Smooth muscle cell (in vitro differentiated cells): ENCODE measurements at regions not wholly inside any gene's neighbourhood (a gene's known extent, or its start where the extent isn't known, plus 50 kb on each side); places are given as distances from the start of the nearest gene placed in this dataset.

Experiments used
- DNase-seq: peaks from one replicate; lab custom pipeline; 2025; ENCODE audit not compliant: unreplicated experiment; lab: John Stamatoyannopoulos, UW
- H2AFZ ChIP-seq: fragments of 200-600 bp; sonication (generic); 2 replicates; pipeline ENCODE4 v1.6.0; 2016; ENCODE audit warnings: antibody characterized with exemption, low read depth, mild to moderate bottlenecking
- H3F3A ChIP-seq: fragments of 200-600 bp; sonication (generic); 2 replicates; pipeline ENCODE4 v1.6.0; 2017; ENCODE audit warnings: antibody characterized with exemption, low read depth
- H3K27ac ChIP-seq: fragments of 200-600 bp; sonication (generic); 2 replicates; pipeline ENCODE4 v1.5.1; 2016; ENCODE audit warnings: low read depth, mild to moderate bottlenecking
- H3K27me3 ChIP-seq: fragments of 200-600 bp; sonication (generic); 2 replicates; pipeline ENCODE4 v1.6.1; 2016; ENCODE audit warnings: low read depth, mild to moderate bottlenecking
- H3K36me3 ChIP-seq: fragments of 200-600 bp; sonication (generic); 2 replicates; pipeline ENCODE4 v1.5.1; 2016; ENCODE audit warnings: low read depth
- H3K4me1 ChIP-seq: fragments of 200-600 bp; sonication (generic); 2 replicates; pipeline ENCODE4 v1.5.1; 2016; ENCODE audit warnings: low read depth
- H3K4me2 ChIP-seq: fragments of 200-600 bp; sonication (generic); 2 replicates; pipeline ENCODE4 v1.6.0; 2016; ENCODE audit warnings: mild to moderate bottlenecking
- H3K4me3 ChIP-seq: fragments of 200-600 bp; sonication (generic); 2 replicates; pipeline ENCODE4 v1.5.1; 2016; ENCODE audit warnings: mild to moderate bottlenecking
- H3K79me2 ChIP-seq: fragments of 200-600 bp; sonication (generic); 2 replicates; pipeline ENCODE4 v1.6.0; 2016; ENCODE audit warnings: low read depth, mild to moderate bottlenecking
- H3K9ac ChIP-seq: fragments of 200-600 bp; sonication (generic); 2 replicates; pipeline ENCODE4 v1.6.0; 2016; ENCODE audit warnings: low read depth
- H3K9me3 ChIP-seq: fragments of 200-600 bp; sonication (generic); replicated peaks from 2 replicates; pipeline ENCODE4 v1.5.1; 2016; ENCODE audit warnings: low read depth
- H4K20me1 ChIP-seq: fragments of 200-600 bp; sonication (generic); 2 replicates; pipeline ENCODE4 v1.6.0; 2016; ENCODE audit warnings: low read depth
- CTCF ChIP-seq: fragments of 200-600 bp; sonication (generic); IDR thresholded peaks from 2 replicates; pipeline ENCODE4 v1.5.1; 2017; ENCODE audit warnings: borderline replicate concordance, mild to moderate bottlenecking, antibody characterized with exemption; ENCODE audit not compliant: insufficient read depth, poor library complexity, severe bottlenecking
- WGBS: methylation state at CpG from one replicate; pipeline ENCODE4 v1.1.7; 2016; ENCODE audit warnings: low lambda C conversion rate; 5-methylcytosine and 5-hydroxymethylcytosine counted together

GRCh38 chr11:103798026-103798425 lies 238.4 kb upstream of the DDI1 start:
- peak overlapping the region; percentile 49 for H3K4me2 ChIP-seq
- H3K4me3 ChIP-seq, result no peak overlapping the region
- WGBS, result 8% methylated on average over 1 of the region's 1 CpG
- peaks cover 37% of the 10 kb centered on the region for H3F3A ChIP-seq
- no peaks in the 10 kb centered on the region for H4K20me1 ChIP-seq
- H3K9me3 ChIP-seq, result no peaks in the 10 kb centered on the region
- no peak overlapping the region for H3K9ac ChIP-seq
- no peak for DNase-seq
- H3K27ac ChIP-seq, result peak overlapping the region; percentile 78
- TF ChIP-seq CTCF, result no peak
- H3K36me3 ChIP-seq, result no peaks in the 10 kb centered on the region
- H3K79me2 ChIP-seq, result no peaks in the 10 kb centered on the region
- H3K4me1 ChIP-seq, result peaks cover 10% of the 10 kb centered on the region
- H2AFZ ChIP-seq, result no peak overlapping the region
- no peaks in the 10 kb centered on the region for H3K27me3 ChIP-seq

- Histone ChIP-seq H4K20me1 (no peaks in the 10 kb centered on the region), H3K27me3 (no peaks in the 10 kb centered on the region), H3K4me2 (peak overlapping the region; percentile 49), H3K36me3 (no peaks in the 10 kb centered on the region), H3K4me3 (no peak overlapping the region), H3K9me3 (no peaks in the 10 kb centered on the region), H3K4me1 (peaks cover 10% of the 10 kb centered on the region), H2AFZ (no peak overlapping the region), H3K79me2 (no peaks in the 10 kb centered on the region), H3K9ac (no peak overlapping the region), H3F3A (peaks cover 37% of the 10 kb centered on the region), H3K27ac (peak overlapping the region; percentile 78)
- DNase-seq, result no peak
- no peak for TF ChIP-seq CTCF
- WGBS, result 36% methylated on average over 3 of the region's 3 CpGs
These were observed 238.0 kb upstream of the DDI1 start for GRCh38 chr11:103798446-103798845.

GRCh38 chr11:103800406-103801114 lies 235.9 kb upstream of the DDI1 start:
- Histone ChIP-seq H3K4me1 (peaks cover 12% of the 10 kb centered on the region), H4K20me1 (no peaks in the 10 kb centered on the region), H2AFZ (peak overlapping the region; percentile 82), H3K9ac (peak overlapping the region; percentile 3), H3K4me3 (no peak overlapping the region), H3K4me2 (peak overlapping the region; percentile 73), H3K27ac (peak overlapping the region; percentile 78), H3K9me3 (no peaks in the 10 kb centered on the region), H3K79me2 (no peaks in the 10 kb centered on the region), H3F3A (peaks cover 33% of the 10 kb centered on the region), H3K36me3 (no peaks in the 10 kb centered on the region), H3K27me3 (no peaks in the 10 kb centered on the region)
- DNase-seq, result no peak
- no peak for TF ChIP-seq CTCF
- WGBS, result 33% methylated on average over 9 of the region's 9 CpGs

GRCh38 chr11:103803062-103803461 lies 233.4 kb upstream of the DDI1 start:
- no peak for TF ChIP-seq CTCF
- 25% methylated on average over 3 of the region's 3 CpGs for WGBS
- Histone ChIP-seq H3K4me2 (peak overlapping the region; percentile 74), H3K4me1 (peaks cover 17% of the 10 kb centered on the region), H3K4me3 (no peak overlapping the region), H3K36me3 (no peaks in the 10 kb centered on the region), H3F3A (peaks cover 13% of the 10 kb centered on the region), H3K9ac (peak overlapping the region; percentile 30), H3K79me2 (no peaks in the 10 kb centered on the region), H3K27ac (peak overlapping the region; percentile 78), H3K9me3 (no peaks in the 10 kb centered on the region), H2AFZ (no peak overlapping the region), H3K27me3 (no peaks in the 10 kb centered on the region), H4K20me1 (no peaks in the 10 kb centered on the region)
- no peak for DNase-seq
